HG03025 (cell line): ENCODE measurements at regions not wholly inside any gene's neighbourhood (a gene's known extent, or its start where the extent isn't known, plus 50 kb on each side); places are given as distances from the start of the nearest gene placed in this dataset.
"Not testable (repeated sequence)": the region's sequence is repeated elsewhere in the genome, so short reads cannot be mapped to it uniquely, and the experiment has no call there.

Experiments used
- ATAC-seq: cut with Tn5 transposase; IDR thresholded peaks from one replicate; pipeline ENCODE4 v1.9.1; 2021; ENCODE audit warnings: mild to moderate bottlenecking, moderate library complexity; ENCODE audit not compliant: unreplicated experiment, low FRiP score

DNA sequence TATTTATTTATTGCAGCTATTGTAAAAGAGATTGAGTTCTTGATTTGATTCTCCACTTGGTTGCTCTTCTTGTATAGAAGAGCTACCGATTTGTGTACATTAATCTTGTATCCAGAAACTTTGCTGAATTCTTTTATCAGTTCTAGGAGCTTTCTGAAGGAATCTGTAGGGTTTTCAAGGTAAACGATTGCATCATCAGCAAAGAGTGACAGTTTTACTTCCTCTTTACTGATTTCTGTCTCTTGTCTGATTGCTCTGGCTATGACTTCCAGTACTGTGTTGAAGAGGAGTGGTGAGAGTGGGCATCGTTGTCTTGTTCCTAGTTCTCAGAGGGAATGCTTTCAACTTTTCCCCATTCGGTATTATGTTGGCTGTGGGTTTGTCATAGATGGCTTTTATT, 103.1 kb downstream of the CAPZA3 start:
- not testable (repeated sequence) for ATAC-seq

DNA sequence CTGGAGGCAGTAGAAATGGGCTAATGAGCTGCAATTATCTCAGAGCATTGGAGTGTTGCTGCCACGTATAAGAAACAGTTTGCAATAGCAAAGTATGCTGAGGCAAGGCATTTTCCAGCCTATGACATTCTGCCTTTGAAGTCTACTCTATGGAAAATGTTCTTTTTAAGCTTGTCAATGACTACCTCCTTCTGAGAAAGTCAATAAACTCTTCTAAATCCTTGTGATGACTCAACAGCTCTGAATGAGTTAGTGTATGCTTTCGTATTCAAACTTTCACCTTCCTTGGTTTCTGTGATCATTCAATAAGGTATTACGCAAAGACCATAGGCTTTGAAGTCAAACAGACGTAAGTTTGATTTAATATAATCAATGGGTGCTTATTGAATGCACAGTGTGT, 111.2 kb downstream of the CAPZA3 start:
- no peak for ATAC-seq

- ATAC-seq: no peak
These were observed 111.8 kb downstream of the CAPZA3 start for GRCh38 chr12:18849761-18850160.

GRCh38 chr12:18850752-18851151, 112.8 kb downstream of the CAPZA3 start:
- no peak for ATAC-seq

DNA sequence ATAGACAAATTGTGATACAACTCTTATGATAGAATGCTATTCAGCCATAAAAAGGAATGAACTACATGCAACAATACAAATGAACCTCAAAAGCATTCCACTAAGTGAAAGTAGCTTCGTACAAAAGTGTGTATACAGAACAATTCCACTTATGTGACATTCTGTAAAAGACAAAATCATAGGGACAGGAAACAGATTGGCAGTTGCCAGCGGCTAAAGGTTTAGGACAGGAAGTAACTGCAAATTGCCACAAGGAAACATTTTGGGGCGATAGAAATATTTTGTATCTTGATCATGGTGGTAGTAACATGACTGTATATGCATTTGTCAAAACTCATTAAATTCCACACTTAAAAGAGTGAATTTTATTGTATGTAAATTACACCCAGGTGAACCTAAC, 113.4 kb downstream of the CAPZA3 start:
- no peak for ATAC-seq

- ATAC-seq: no peak
These were observed 115.8 kb downstream of the CAPZA3 start for GRCh38 chr12:18853570-18854366.

DNA sequence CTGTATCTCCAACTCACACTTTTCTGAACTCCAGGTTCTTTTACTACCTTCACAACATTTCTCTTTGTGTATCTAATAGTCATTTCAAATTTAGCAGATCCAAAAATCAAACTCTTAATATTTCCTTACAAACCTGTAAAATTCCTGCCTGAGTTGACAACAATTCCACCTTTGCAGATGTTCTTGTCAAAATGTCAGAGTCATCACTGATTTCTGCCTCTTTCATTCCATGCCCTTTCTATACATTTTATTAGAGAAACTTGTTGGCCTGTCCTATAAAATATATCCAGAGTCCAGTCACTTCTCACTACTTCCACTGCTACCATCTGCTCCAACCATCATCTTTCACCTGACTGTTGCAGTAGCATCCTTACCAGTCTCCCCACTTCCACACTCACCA, 119.7 kb downstream of the CAPZA3 start:
- ATAC-seq: no peak

GRCh38 chr12:18859400-18859799, 121.5 kb downstream of the CAPZA3 start:
- ATAC-seq: no peak

DNA sequence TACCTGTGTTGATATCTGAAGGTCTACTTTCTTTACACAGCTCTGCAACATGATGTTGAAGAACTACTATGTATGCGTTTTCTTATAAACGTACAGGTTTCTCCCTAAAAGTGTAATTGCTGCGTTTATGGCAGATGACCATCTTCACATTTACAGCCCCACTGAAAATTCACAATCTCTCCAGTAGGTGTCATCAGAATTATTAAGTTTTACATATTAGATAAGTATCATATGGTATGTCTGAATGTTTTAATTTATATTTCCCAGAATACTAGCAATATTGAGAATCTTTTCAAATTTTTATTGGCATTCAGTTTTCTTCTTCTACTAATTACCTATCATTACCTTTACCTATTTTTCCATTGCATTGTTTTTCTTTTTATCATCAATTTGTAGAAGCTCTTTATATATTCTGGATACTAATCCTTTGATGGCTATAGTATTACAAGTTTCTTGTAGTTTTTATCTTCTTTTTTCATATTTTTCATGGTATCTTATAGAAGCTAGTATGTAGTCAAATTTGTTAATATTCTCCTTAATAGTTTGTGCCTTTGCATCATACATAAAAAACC, 123.5 kb downstream of the CAPZA3 start:
- no peak for ATAC-seq

DNA sequence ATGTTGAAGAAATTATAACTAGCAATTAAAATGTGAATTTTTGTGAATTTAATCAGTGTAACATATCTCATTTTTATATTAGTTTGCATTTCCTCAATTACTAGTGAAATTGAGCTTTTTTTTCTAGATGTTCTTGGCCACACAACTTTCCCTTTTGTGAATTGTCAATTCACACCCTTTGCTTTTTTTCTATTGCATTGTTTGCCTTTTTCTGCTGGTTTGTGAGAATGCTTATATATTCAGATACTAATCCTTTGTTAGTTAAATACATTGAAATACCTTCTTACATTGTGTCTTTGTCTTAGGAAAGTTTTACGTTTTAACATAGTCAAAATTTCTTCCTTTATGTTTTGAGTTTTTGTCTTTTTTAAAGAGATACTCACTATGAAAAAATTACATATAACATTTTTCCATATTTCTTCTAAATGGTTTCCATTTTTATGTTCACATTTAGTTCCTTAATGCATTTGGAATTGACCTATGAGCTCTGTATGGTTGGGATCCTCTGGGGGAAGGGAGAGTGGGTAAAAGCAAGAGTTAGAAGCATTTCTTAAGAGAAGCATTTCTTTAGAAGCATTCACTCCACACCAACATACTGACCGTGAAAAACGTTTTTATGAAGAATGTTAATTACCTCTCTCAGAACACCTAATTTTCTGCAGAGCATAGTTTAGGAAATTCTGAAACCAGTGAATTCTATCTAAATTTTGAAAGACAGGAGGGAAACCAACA, 126.0 kb downstream of the CAPZA3 start:
- no peak for ATAC-seq

- ATAC-seq: no peak
These were observed 127.1 kb downstream of the CAPZA3 start for GRCh38 chr12:18864900-18865561.

GRCh38 chr12:18868717-18869116, 130.8 kb downstream of the CAPZA3 start:
- ATAC-seq: no peak

GRCh38 chr12:18872770-18873169, 134.9 kb downstream of the CAPZA3 start:
- no peak for ATAC-seq

DNA sequence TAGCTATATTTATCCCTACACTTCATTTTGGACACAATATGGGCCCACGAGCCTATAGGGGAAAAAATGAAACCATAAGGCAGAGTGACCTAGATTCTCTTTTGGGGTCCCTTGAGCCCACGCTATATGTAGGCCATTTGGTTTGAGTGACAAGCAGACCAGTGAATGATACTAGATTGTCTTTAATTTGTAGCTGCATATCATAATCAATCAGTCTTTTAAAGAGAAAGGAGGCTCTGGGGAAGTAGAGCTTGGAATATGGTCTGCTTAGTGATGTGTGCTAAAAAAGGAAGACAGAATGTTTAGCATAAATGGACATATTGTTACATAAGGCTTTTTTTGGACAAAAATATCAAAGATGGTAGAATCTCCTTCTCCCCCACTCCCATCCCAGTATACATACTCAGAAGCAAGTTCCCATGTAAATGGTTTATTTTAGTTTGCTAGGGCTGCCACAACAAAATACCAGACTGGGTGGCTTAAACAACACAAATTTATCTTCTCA, 140.8 kb downstream of the CAPZA3 start:
- no peak for ATAC-seq

DNA sequence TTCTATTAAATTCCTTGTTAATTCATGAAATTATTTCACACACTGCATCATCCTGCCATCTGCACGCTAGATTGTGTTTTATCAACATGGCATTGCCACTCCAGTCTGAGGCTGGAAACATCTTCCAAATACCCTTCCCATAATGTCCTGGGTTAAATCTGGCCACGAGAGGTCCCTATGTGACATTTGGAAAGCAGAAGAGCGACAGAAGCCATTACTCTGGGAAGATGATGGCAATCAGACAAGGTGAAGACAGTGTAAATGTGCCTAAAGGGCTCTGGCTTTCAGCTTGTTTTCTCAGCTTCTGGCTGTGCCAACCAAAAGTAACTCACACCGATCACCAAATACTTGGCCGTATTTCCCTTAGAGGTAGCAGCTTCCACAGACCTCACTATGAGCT, 144.8 kb downstream of the CAPZA3 start:
- ATAC-seq: no peak

- ATAC-seq: no peak
These were observed 149.0 kb downstream of the CAPZA3 start for GRCh38 chr12:18886962-18887361.

DNA sequence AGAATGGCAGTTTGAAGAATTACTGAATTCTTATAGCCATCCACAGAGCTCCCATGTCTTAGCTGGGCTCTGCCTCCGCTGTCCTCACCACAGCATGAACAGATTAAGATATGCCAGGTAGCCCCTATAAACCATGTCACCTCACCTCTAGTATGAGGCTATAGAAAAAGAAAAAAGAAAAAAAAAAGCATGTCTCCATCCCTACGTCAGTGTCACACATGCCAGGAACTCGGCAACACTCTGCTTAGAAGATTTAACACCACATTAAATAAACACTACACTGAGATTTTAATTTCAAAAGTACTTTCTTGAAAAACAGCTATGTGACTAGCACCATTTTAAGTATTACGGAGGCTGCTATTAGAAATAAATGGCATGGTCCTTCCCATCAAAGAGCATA, 149.4 kb downstream of the CAPZA3 start:
- no peak for ATAC-seq

DNA sequence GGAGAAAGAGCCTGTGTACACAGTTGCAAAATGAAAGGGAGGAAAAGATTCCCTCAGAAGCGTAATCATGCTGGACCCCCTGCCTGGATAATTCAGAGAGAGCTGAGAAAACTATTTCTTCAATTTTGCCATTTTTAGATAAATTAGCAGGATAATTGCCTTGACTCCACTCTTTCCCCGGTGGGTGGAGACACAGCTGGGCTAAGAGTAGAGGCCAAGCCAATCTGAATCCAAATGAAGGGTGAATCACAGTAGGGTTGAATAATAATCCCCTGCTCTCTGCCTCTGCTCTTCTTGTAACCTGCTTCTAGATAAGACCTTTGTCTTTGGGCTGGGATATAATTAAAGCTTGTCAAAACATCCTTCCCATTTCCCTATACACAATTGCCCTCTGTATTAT, 150.1 kb downstream of the CAPZA3 start:
- ATAC-seq: no peak

DNA sequence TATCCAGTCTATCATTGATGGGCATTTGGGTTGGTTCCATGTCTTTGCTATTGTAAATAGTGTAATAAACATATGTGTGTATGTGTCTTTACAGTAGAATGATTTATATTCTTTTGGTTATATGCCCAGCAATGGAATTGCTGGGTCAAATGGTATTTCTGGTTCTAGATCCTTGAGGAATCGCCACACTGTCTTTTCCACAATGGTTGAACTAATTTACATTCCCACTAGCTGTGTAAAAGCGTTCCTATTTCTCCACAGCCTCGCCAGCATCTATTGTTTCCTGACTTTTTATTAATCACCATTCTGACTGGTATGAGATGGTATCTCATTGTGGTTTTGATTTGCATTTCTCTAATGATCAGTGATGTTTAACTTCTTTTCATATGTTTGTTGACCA, 152.7 kb downstream of the CAPZA3 start:
- not testable (repeated sequence) for ATAC-seq

DNA sequence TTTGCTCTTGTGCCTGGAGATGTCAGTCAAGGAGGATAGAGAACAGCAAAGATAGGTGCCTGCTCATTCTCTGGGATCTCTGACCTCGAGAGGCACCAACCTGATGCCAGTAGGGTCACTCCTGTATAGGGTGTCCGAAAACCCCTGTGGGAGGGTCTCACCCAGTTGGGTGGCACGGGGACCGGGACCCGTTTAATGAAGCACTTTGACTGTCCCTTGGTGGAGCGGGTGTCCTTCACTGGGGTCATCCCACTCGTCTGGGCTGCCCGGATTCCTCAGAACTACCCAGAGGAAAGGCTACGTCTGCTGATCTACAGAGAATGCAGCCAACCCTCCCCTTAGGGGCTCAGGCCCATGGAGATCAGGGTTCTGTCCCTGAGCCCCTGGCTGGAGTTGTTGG, 157.6 kb downstream of the CAPZA3 start:
- ATAC-seq: no peak

- no peak for ATAC-seq
These were observed 158.0 kb downstream of the CAPZA3 start for GRCh38 chr12:18895946-18896345.
